Keratinocyte (primary cell): ENCODE measurements at regions not wholly inside any gene's neighbourhood (a gene's known extent, or its start where the extent isn't known, plus 50 kb on each side); places are given as distances from the start of the nearest gene placed in this dataset.

Experiments
- DNase-seq: peaks from one replicate; pipeline ENCODE4 v3.0.0-alpha.2; 2011; ENCODE audit warnings: low read depth, missing footprints, low spot score
- FAIRE-seq: peaks from 2 replicates; lab custom pipeline; 2011; peaks lifted over from hg19 to GRCh38; lab: Jason Lieb, UNC
- H2AFZ ChIP-seq: 2 replicates; pipeline ENCODE4 v1.6.0; 2012; ENCODE audit warnings: low read length, control low read depth, inconsistent platforms; ENCODE audit not compliant: control insufficient read depth
- H3K27ac ChIP-seq: 2 replicates; pipeline ENCODE4 v1.5.1; 2011; ENCODE audit warnings: low read length; ENCODE audit not compliant: control insufficient read depth, insufficient read depth
- H3K27me3 ChIP-seq: 3 replicates; pipeline ENCODE4 v1.6.0; 2011; ENCODE audit warnings: low read length; ENCODE audit not compliant: control insufficient read depth, insufficient read depth; ENCODE audit errors: extremely low read depth
- H3K36me3 ChIP-seq, 2 experiments: 2 replicates in 1 of 2; 3 replicates in 1 of 2; pipeline ENCODE4 v1.5.1; 2011; ENCODE audit warnings: low read length in 2 of 2, mild to moderate bottlenecking in 1 of 2; ENCODE audit not compliant: control insufficient read depth in 2 of 2, insufficient read depth in 2 of 2; ENCODE audit errors: extremely low read depth in 1 of 2
- H3K4me1 ChIP-seq: 3 replicates; pipeline ENCODE4 v1.5.1; 2011; ENCODE audit warnings: low read length; ENCODE audit not compliant: control insufficient read depth, insufficient read depth; ENCODE audit errors: extremely low read depth
- H3K4me2 ChIP-seq: 3 replicates; pipeline ENCODE4 v1.6.0; 2011; ENCODE audit warnings: low read depth, low read length; ENCODE audit not compliant: control insufficient read depth, insufficient read depth; ENCODE audit errors: extremely low read depth
- H3K4me3 ChIP-seq, 3 experiments: fragments of 200-600 bp in 1 of 3; sonication (generic) in 1 of 3; 2 replicates in 2 of 3; 3 replicates in 1 of 3; pipeline ENCODE4 v1.5.1; 2011 to 2016; ENCODE audit warnings: low read length in 3 of 3, mild to moderate bottlenecking in 3 of 3, control low read depth in 2 of 3, inconsistent platforms in 1 of 3, low read depth in 1 of 3, mixed read lengths in 1 of 3, mixed run types in 1 of 3, moderate library complexity in 1 of 3; ENCODE audit not compliant: control insufficient read depth in 2 of 3, insufficient read depth in 2 of 3; ENCODE audit errors: extremely low read depth in 1 of 3
- H3K79me2 ChIP-seq: 2 replicates; pipeline ENCODE4 v1.6.0; 2012; ENCODE audit warnings: low read length; ENCODE audit not compliant: control insufficient read depth, insufficient read depth
- H3K9ac ChIP-seq: 3 replicates; pipeline ENCODE4 v1.6.0; 2011; ENCODE audit warnings: low read length; ENCODE audit not compliant: control insufficient read depth, insufficient read depth; ENCODE audit errors: extremely low read depth
- H3K9me1 ChIP-seq: 3 replicates; pipeline ENCODE4 v1.6.0; 2011; ENCODE audit warnings: low read length; ENCODE audit not compliant: control insufficient read depth, insufficient read depth; ENCODE audit errors: extremely low read depth
- H3K9me3 ChIP-seq: 2 replicates; pipeline ENCODE4 v1.5.1; 2012; ENCODE audit warnings: low read depth, low read length; ENCODE audit not compliant: control insufficient read depth
- H4K20me1 ChIP-seq: 3 replicates; pipeline ENCODE4 v1.6.0; 2011; ENCODE audit warnings: low read length; ENCODE audit not compliant: control insufficient read depth, insufficient read depth; ENCODE audit errors: extremely low read depth
- CTCF ChIP-seq, 3 experiments: IDR thresholded peaks in 1 of 3; conservative IDR thresholded peaks in 1 of 3; optimal IDR thresholded peaks in 1 of 3; 2 replicates in 2 of 3; 3 replicates in 1 of 3; pipeline versions ENCODE3 to v1.5.1; 2011; ENCODE audit warnings: low read length in 3 of 3, mild to moderate bottlenecking in 3 of 3, moderate library complexity in 2 of 3, control low read depth in 1 of 3, inconsistent platforms in 1 of 3; ENCODE audit not compliant: insufficient read depth in 2 of 3; ENCODE audit errors: extremely low read depth in 1 of 3
- EZH2 ChIP-seq: IDR thresholded peaks from one replicate; pipeline ENCODE4 v1.6.1; 2012; ENCODE audit warnings: inconsistent platforms, mild to moderate bottlenecking, low read length, moderate library complexity
- dilution Hi-C: fragments of 300-500 bp; cut with MboI; formaldehyde crosslinking; loops from one replicate; pipeline ENCODE4 v1.7.0; 2020; ENCODE audit warnings: low sequenced_read_pairs; ENCODE audit not compliant: extremely low pct_ligation_motif_present

GRCh38 chr7:14999331-14999730, 96.8 kb upstream of the DGKB start:
- TF ChIP-seq EZH2 (no peak), CTCF (optimal IDR thresholded peaks at IDR 0.05 in 1 of 3, IDR thresholded peaks at IDR 0.05 in 1 of 3, conservative IDR thresholded peaks at IDR 0.05 in 1 of 3; ENCODE audit: extremely low read depth in 1 of 3, insufficient read depth in 2 of 3, low read length in 3 of 3) (no peak)
- H2AFZ ChIP-seq = no peak overlapping the region
- no peaks in the 10 kb centered on the region for H3K79me2 ChIP-seq
- no peak for FAIRE-seq
- no peaks in the 10 kb centered on the region for H3K36me3 ChIP-seq
- no peaks in the 10 kb centered on the region for H4K20me1 ChIP-seq
- no peak overlapping the region for H3K4me3 ChIP-seq
- no peak overlapping the region for H3K4me2 ChIP-seq
- H3K9me1 ChIP-seq = no peaks in the 10 kb centered on the region
- no peak overlapping the region for H3K9ac ChIP-seq
- H3K27ac ChIP-seq = no peak overlapping the region
- no peaks in the 10 kb centered on the region for H3K9me3 ChIP-seq
- no peaks in the 10 kb centered on the region for H3K27me3 ChIP-seq
- dilution Hi-C loops = no loop called here
- DNase-seq = no peak
- H3K4me1 ChIP-seq = no peaks in the 10 kb centered on the region

- DNase-seq = no peak
- Histone ChIP-seq H3K36me3 (no peaks in the 10 kb centered on the region), H3K9me3 (no peaks in the 10 kb centered on the region), H3K27me3 (no peaks in the 10 kb centered on the region), H2AFZ (no peak overlapping the region), H3K79me2 (no peaks in the 10 kb centered on the region), H4K20me1 (no peaks in the 10 kb centered on the region), H3K27ac (no peak overlapping the region), H3K9me1 (no peaks in the 10 kb centered on the region), H3K4me3 (no peak overlapping the region), H3K9ac (no peak overlapping the region), H3K4me1 (no peaks in the 10 kb centered on the region), H3K4me2 (no peak overlapping the region)
- no peak for FAIRE-seq
- dilution Hi-C loops = no loop called here
- TF ChIP-seq EZH2 (no peak), CTCF (optimal IDR thresholded peaks at IDR 0.05 in 1 of 3, IDR thresholded peaks at IDR 0.05 in 1 of 3, conservative IDR thresholded peaks at IDR 0.05 in 1 of 3; ENCODE audit: extremely low read depth in 1 of 3, insufficient read depth in 2 of 3, low read length in 3 of 3) (no peak)
These were observed 93.2 kb upstream of the DGKB start for GRCh38 chr7:14995774-14996173.
